Osteoblast (primary cell): ENCODE measurements at regions not wholly inside any gene's neighbourhood (a gene's known extent, or its start where the extent isn't known, plus 50 kb on each side); places are given as distances from the start of the nearest gene placed in this dataset.

Experiments used
- DNase-seq: peaks from one replicate; pipeline ENCODE4 v3.0.0; 2011; ENCODE audit warnings: low spot score, mixed read lengths; ENCODE audit not compliant: insufficient read length; ENCODE audit errors: missing footprints
- H2AFZ ChIP-seq: 2 replicates; pipeline ENCODE4 v1.6.0; 2011; ENCODE audit warnings: mild to moderate bottlenecking, low read length
- H3K27ac ChIP-seq: 2 replicates; pipeline ENCODE4 v1.5.1; 2011; ENCODE audit warnings: mild to moderate bottlenecking, low read depth, low read length, moderate library complexity
- H3K27me3 ChIP-seq: 2 replicates; pipeline ENCODE4 v1.6.0; 2012; ENCODE audit warnings: mild to moderate bottlenecking, control low read depth, inconsistent platforms, low read length, moderate library complexity; ENCODE audit not compliant: insufficient read depth
- H3K36me3 ChIP-seq: 2 replicates; pipeline ENCODE4 v1.5.1; 2011; ENCODE audit warnings: mild to moderate bottlenecking, low read length, control low read depth, moderate library complexity; ENCODE audit not compliant: insufficient read depth
- H3K4me1 ChIP-seq: 2 replicates; pipeline ENCODE4 v1.5.1; 2011; ENCODE audit warnings: mild to moderate bottlenecking, low read length, control low read depth, moderate library complexity; ENCODE audit not compliant: insufficient read depth
- H3K4me2 ChIP-seq: 2 replicates; pipeline ENCODE4 v1.6.0; 2011; ENCODE audit warnings: mild to moderate bottlenecking, low read length; ENCODE audit not compliant: insufficient read depth
- H3K4me3 ChIP-seq: fragments of 200-600 bp; sonication (generic); 3 replicates; pipeline ENCODE4 v1.5.1; 2012; ENCODE audit warnings: mild to moderate bottlenecking, low read length, inconsistent platforms; ENCODE audit not compliant: insufficient read depth
- H3K79me2 ChIP-seq: 2 replicates; pipeline ENCODE4 v1.6.0; 2012; ENCODE audit warnings: mild to moderate bottlenecking, low read length, control low read depth, inconsistent platforms; ENCODE audit not compliant: insufficient read depth
- H3K9me3 ChIP-seq: 2 replicates; pipeline ENCODE4 v1.5.1; 2011; ENCODE audit warnings: low read depth, low read length, control low read depth
- H4K20me1 ChIP-seq: 2 replicates; pipeline ENCODE4 v1.6.0; 2012; ENCODE audit warnings: mild to moderate bottlenecking, low read length, control low read depth; ENCODE audit not compliant: insufficient read depth
- TF ChIP-seq, protein P1 (sequence below): IDR thresholded peaks from 2 replicates; pipeline ENCODE4 v1.5.1; 2011; ENCODE audit warnings: mild to moderate bottlenecking, low read depth, low read length, moderate library complexity; ENCODE audit errors: extremely low read depth

GRCh38 chr3:13715167-13715954, 164.5 kb downstream of the WNT7A start:
- Histone ChIP-seq H3K4me2 (no peak overlapping the region), H3K79me2 (no peaks in the 10 kb centered on the region), H4K20me1 (no peaks in the 10 kb centered on the region), H3K4me1 (no peaks in the 10 kb centered on the region), H3K27ac (no peak overlapping the region), H2AFZ (no peak overlapping the region), H3K27me3 (no peaks in the 10 kb centered on the region), H3K9me3 (no peaks in the 10 kb centered on the region), H3K4me3 (no peak overlapping the region), H3K36me3 (no peaks in the 10 kb centered on the region)
- no peak for DNase-seq
- TF ChIP-seq, protein P1, sequence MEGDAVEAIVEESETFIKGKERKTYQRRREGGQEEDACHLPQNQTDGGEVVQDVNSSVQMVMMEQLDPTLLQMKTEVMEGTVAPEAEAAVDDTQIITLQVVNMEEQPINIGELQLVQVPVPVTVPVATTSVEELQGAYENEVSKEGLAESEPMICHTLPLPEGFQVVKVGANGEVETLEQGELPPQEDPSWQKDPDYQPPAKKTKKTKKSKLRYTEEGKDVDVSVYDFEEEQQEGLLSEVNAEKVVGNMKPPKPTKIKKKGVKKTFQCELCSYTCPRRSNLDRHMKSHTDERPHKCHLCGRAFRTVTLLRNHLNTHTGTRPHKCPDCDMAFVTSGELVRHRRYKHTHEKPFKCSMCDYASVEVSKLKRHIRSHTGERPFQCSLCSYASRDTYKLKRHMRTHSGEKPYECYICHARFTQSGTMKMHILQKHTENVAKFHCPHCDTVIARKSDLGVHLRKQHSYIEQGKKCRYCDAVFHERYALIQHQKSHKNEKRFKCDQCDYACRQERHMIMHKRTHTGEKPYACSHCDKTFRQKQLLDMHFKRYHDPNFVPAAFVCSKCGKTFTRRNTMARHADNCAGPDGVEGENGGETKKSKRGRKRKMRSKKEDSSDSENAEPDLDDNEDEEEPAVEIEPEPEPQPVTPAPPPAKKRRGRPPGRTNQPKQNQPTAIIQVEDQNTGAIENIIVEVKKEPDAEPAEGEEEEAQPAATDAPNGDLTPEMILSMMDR = no peak

GRCh38 chr3:13714251-13714916, 165.5 kb downstream of the FBLN2 start:
- no peaks in the 10 kb centered on the region for H3K36me3 ChIP-seq
- DNase-seq = no peak
- TF ChIP-seq, protein P1 = no peak
- no peaks in the 10 kb centered on the region for H3K9me3 ChIP-seq
- no peaks in the 10 kb centered on the region for H3K27me3 ChIP-seq
- no peaks in the 10 kb centered on the region for H3K4me1 ChIP-seq
- H4K20me1 ChIP-seq = no peaks in the 10 kb centered on the region
- H3K4me2 ChIP-seq = no peak overlapping the region
- no peaks in the 10 kb centered on the region for H3K79me2 ChIP-seq
- no peak overlapping the region for H2AFZ ChIP-seq
- H3K27ac ChIP-seq = no peak overlapping the region
- no peak overlapping the region for H3K4me3 ChIP-seq

- H3K4me1 ChIP-seq = no peaks in the 10 kb centered on the region
- no peak overlapping the region for H3K4me2 ChIP-seq
- no peaks in the 10 kb centered on the region for H3K79me2 ChIP-seq
- H3K4me3 ChIP-seq = no peak overlapping the region
- no peaks in the 10 kb centered on the region for H4K20me1 ChIP-seq
- no peaks in the 10 kb centered on the region for H3K36me3 ChIP-seq
- H3K27me3 ChIP-seq = no peaks in the 10 kb centered on the region
- no peaks in the 10 kb centered on the region for H3K9me3 ChIP-seq
- TF ChIP-seq, protein P1 = no peak
- no peak for DNase-seq
- no peak overlapping the region for H3K27ac ChIP-seq
- no peak overlapping the region for H2AFZ ChIP-seq
These were observed 164.5 kb downstream of the FBLN2 start for GRCh38 chr3:13713396-13713795.

- Histone ChIP-seq H3K4me1 (no peaks in the 10 kb centered on the region), H3K79me2 (no peaks in the 10 kb centered on the region), H2AFZ (no peak overlapping the region), H3K4me2 (no peak overlapping the region), H4K20me1 (no peaks in the 10 kb centered on the region), H3K4me3 (no peak overlapping the region), H3K27ac (no peak overlapping the region), H3K9me3 (no peaks in the 10 kb centered on the region), H3K36me3 (no peaks in the 10 kb centered on the region), H3K27me3 (no peaks in the 10 kb centered on the region)
- TF ChIP-seq, protein P1 = no peak
- DNase-seq = no peak
These were observed 163.8 kb downstream of the FBLN2 start for GRCh38 chr3:13712682-13713180.
